Sigmoid colon (tissue), 4 donors: ENCODE measurements at regions not wholly inside any gene's neighbourhood (a gene's known extent, or its start where the extent isn't known, plus 50 kb on each side); places are given as distances from the start of the nearest gene placed in this dataset.

Experiments
- CTCF ChIP-seq, 4 experiments: fragments of 450-650 bp in 3 of 4; fragments of 200-600 bp in 1 of 4; IDR thresholded peaks; one replicate each; pipeline ENCODE4 v1.5.1; 2016 to 2019; ENCODE audit warnings: antibody characterized with exemption in 4 of 4, mild to moderate bottlenecking in 3 of 4, moderate library complexity in 2 of 4
- EP300 ChIP-seq, 4 donors: sonication (generic); formaldehyde crosslinking; IDR thresholded peaks; one replicate each; pipeline ENCODE4 v1.6.1; 2017; ENCODE audit warnings: antibody characterized with exemption in 4 of 4
- POLR2AphosphoS5 ChIP-seq, 4 donors: sonication (generic); formaldehyde crosslinking; IDR thresholded peaks; one replicate each; pipeline ENCODE4 v1.6.1; 2017; ENCODE audit warnings: antibody characterized with exemption in 4 of 4

GRCh38 chr2:143954844-143955243, 565.1 kb downstream of the ZEB2 start:
- TF ChIP-seq EP300 (IDR thresholded peaks at IDR 0.05) = no peak
- no peak for TF ChIP-seq CTCF (IDR thresholded peaks at IDR 0.05)
- no peak for TF ChIP-seq POLR2AphosphoS5 (IDR thresholded peaks at IDR 0.05)
